ENCODE measurements at regions not wholly inside any gene's neighbourhood (a gene's known extent, or its start where the extent isn't known, plus 50 kb on each side); places are given as distances from the start of the nearest gene placed in this dataset.

DNA sequence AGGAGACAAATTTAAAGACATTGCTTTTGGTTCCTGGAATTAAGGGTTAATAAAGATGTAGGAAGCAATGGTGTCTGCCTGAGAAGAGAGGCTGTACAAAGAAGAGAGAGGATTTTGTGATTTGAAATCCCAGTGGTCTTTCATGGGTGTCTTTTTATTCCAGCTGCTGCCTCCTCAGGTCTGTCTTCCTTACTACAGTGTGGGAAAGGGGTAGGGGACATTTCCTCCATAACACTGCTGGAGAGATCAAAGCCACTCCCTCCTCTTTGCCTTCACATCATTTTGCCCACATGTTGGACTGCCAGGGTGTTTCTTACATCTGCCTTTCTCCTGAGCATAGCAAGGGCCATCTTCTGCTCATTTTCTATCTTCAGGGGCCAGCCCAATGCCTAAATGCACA lies 348.5 kb downstream of the EN1 start:
- no peak for TF ChIP-seq CTCF (IDR thresholded peaks at IDR 0.05)
- TF ChIP-seq POLR2A (IDR thresholded peaks at IDR 0.05; ENCODE audit: low read depth): no peak
- no peak for TF ChIP-seq EP300 (IDR thresholded peaks at IDR 0.05)

All from esophagus muscularis mucosa (tissue), 4 donors.